Panc1 (cell line): ENCODE measurements at regions not wholly inside any gene's neighbourhood (a gene's known extent, or its start where the extent isn't known, plus 50 kb on each side); places are given as distances from the start of the nearest gene placed in this dataset.

Experiments used
- POLR2AphosphoS5 ChIP-seq: IDR thresholded peaks from 2 replicates; pipeline ENCODE4 v1.6.1; 2012; ENCODE audit warnings: mild to moderate bottlenecking, low read depth, low read length, moderate library complexity
- TF ChIP-seq, protein P1 (sequence below): fragments of 450-650 bp; IDR thresholded peaks from 2 replicates; pipeline ENCODE4 v1.5.1; 2017; ENCODE audit warnings: mild to moderate bottlenecking

DNA sequence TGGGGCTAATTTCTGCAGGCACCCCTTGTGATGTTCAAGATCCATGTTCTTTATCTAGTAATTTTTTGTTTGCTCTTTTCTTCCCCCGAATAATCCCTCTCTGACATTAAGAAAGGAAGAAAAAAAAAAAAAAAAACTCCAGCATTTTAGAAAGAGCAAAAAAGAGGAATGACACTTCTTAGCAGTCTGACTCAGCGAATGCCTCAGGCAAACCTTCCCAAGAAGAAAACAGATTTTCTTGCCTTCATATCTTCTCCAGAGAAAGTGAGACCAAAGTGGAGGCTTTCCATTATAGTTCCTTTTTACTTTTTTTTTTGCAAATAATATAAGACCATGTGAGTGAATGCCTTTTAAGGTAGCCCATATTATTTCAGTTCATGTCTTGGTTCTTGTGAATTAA is 479.0 kb upstream of the SYT1 start:
- TF ChIP-seq, protein P1, sequence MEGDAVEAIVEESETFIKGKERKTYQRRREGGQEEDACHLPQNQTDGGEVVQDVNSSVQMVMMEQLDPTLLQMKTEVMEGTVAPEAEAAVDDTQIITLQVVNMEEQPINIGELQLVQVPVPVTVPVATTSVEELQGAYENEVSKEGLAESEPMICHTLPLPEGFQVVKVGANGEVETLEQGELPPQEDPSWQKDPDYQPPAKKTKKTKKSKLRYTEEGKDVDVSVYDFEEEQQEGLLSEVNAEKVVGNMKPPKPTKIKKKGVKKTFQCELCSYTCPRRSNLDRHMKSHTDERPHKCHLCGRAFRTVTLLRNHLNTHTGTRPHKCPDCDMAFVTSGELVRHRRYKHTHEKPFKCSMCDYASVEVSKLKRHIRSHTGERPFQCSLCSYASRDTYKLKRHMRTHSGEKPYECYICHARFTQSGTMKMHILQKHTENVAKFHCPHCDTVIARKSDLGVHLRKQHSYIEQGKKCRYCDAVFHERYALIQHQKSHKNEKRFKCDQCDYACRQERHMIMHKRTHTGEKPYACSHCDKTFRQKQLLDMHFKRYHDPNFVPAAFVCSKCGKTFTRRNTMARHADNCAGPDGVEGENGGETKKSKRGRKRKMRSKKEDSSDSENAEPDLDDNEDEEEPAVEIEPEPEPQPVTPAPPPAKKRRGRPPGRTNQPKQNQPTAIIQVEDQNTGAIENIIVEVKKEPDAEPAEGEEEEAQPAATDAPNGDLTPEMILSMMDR = no peak
- no peak for TF ChIP-seq POLR2AphosphoS5
